ENCODE measurements at regions not wholly inside any gene's neighbourhood (a gene's known extent, or its start where the extent isn't known, plus 50 kb on each side); places are given as distances from the start of the nearest gene placed in this dataset.

DNA sequence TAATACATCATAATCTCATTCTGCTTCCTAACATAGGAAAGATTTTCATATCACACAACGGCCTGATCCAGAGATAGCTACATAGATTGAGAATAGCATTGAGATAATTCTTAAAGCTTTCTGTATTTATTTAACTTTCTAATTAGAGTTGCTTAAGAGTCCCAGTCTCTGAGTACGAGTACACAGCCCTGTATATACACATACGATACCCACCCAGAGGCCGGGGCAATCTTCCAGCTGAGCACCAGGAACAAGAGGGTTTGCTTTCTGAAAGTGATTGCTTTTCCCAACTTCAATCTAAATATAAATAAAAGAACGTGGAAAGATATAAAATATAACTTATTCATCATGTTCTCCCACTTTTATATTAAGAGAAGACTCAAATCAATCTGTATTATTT is 313.8 kb downstream of the COL12A1 start:
- Histone ChIP-seq H4K20me1 (ENCODE audit: insufficient read depth, low read length) (no peaks in the 10 kb centered on the region), H3K9ac (ENCODE audit: insufficient read depth, low read depth, low read length) (no peak overlapping the region), H3K27ac (ENCODE audit: extremely low read length, insufficient read depth, low read length) (no peak overlapping the region), H3K4me2 (ENCODE audit: low read depth, low read length) (no peak overlapping the region), H3K4me1 (ENCODE audit: insufficient read depth, low read length) (no peaks in the 10 kb centered on the region), H3K79me2 (ENCODE audit: insufficient read depth, low read length) (no peaks in the 10 kb centered on the region), H3K4me3 (replicated peaks in 1 of 3; ENCODE audit: insufficient read depth in 1 of 3, low read depth in 2 of 3, low read length in 3 of 3) (no peak overlapping the region), H3K36me3 (replicated peaks in 1 of 2; ENCODE audit: control insufficient read depth in 1 of 2, insufficient read depth in 2 of 2, low read length in 2 of 2) (no peaks in the 10 kb centered on the region), H3K9me3 (ENCODE audit: low read length) (no peaks in the 10 kb centered on the region), H3K27me3 (ENCODE audit: control insufficient read depth in 1 of 2, insufficient read depth in 2 of 2, low read length in 2 of 2) (no peaks in the 10 kb centered on the region), H2AFZ (ENCODE audit: low read length) (no peak overlapping the region)
- in situ Hi-C loops (cut with HindIII; ENCODE audit: extremely low pct_ligation_motif_present, low pct_unique_long_range_greater_than_20kb) (no loop called here), intact Hi-C loops (cut with micrococcal nuclease; ENCODE audit: unreplicated experiment) (no loop called here)
- DNase-seq (ENCODE audit: low spot score) (no peak), ATAC-seq (no peak), FAIRE-seq (no peak)
- no TSS peak for BruUV-seq (replicated peaks)
- TF ChIP-seq, protein P1, sequence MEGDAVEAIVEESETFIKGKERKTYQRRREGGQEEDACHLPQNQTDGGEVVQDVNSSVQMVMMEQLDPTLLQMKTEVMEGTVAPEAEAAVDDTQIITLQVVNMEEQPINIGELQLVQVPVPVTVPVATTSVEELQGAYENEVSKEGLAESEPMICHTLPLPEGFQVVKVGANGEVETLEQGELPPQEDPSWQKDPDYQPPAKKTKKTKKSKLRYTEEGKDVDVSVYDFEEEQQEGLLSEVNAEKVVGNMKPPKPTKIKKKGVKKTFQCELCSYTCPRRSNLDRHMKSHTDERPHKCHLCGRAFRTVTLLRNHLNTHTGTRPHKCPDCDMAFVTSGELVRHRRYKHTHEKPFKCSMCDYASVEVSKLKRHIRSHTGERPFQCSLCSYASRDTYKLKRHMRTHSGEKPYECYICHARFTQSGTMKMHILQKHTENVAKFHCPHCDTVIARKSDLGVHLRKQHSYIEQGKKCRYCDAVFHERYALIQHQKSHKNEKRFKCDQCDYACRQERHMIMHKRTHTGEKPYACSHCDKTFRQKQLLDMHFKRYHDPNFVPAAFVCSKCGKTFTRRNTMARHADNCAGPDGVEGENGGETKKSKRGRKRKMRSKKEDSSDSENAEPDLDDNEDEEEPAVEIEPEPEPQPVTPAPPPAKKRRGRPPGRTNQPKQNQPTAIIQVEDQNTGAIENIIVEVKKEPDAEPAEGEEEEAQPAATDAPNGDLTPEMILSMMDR (CRISPR knock-in tag; IDR thresholded peaks at IDR 0.05): no peak
- TF ChIP-seq, protein P2, sequence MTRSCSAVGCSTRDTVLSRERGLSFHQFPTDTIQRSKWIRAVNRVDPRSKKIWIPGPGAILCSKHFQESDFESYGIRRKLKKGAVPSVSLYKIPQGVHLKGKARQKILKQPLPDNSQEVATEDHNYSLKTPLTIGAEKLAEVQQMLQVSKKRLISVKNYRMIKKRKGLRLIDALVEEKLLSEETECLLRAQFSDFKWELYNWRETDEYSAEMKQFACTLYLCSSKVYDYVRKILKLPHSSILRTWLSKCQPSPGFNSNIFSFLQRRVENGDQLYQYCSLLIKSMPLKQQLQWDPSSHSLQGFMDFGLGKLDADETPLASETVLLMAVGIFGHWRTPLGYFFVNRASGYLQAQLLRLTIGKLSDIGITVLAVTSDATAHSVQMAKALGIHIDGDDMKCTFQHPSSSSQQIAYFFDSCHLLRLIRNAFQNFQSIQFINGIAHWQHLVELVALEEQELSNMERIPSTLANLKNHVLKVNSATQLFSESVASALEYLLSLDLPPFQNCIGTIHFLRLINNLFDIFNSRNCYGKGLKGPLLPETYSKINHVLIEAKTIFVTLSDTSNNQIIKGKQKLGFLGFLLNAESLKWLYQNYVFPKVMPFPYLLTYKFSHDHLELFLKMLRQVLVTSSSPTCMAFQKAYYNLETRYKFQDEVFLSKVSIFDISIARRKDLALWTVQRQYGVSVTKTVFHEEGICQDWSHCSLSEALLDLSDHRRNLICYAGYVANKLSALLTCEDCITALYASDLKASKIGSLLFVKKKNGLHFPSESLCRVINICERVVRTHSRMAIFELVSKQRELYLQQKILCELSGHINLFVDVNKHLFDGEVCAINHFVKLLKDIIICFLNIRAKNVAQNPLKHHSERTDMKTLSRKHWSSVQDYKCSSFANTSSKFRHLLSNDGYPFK (CRISPR knock-in tag; IDR thresholded peaks at IDR 0.05; ENCODE audit: borderline replicate concordance): no peak
- TF ChIP-seq MAZ (IDR thresholded peaks at IDR 0.05; ENCODE audit: borderline replicate concordance, low read depth, low read length) (no peak), MAZ (CRISPR knock-in tag; IDR thresholded peaks at IDR 0.05; ENCODE audit: low read depth) (no peak), ZBTB42 (CRISPR knock-in tag; IDR thresholded peaks at IDR 0.05) (no peak), IKZF4 (CRISPR knock-in tag; IDR thresholded peaks at IDR 0.05; ENCODE audit: borderline replicate concordance, low read depth, not compliant biosample characterization) (no peak), CHD2 (IDR thresholded peaks at IDR 0.05; ENCODE audit: low read depth, low read length) (no peak), ZFP36L2 (CRISPR knock-in tag; IDR thresholded peaks at IDR 0.05) (no peak), ZNF24 (IDR thresholded peaks at IDR 0.05) (no peak), CREB1 (IDR thresholded peaks at IDR 0.05) (no peak), CREB1 (CRISPR knock-in tag; IDR thresholded peaks at IDR 0.05) (no peak), TBL1XR1 (IDR thresholded peaks at IDR 0.05; ENCODE audit: borderline replicate concordance, low read length, partially characterized antibody) (no peak), FOSL2 (CRISPR knock-in tag; IDR thresholded peaks at IDR 0.05) (no peak), SNAPC2 (CRISPR knock-in tag; IDR thresholded peaks at IDR 0.05) (no peak), ZNF530 (CRISPR knock-in tag; IDR thresholded peaks at IDR 0.05; ENCODE audit: low read depth) (no peak), TOPORS (CRISPR knock-in tag; IDR thresholded peaks at IDR 0.05) (no peak)
- TF ChIP-seq, protein P3, sequence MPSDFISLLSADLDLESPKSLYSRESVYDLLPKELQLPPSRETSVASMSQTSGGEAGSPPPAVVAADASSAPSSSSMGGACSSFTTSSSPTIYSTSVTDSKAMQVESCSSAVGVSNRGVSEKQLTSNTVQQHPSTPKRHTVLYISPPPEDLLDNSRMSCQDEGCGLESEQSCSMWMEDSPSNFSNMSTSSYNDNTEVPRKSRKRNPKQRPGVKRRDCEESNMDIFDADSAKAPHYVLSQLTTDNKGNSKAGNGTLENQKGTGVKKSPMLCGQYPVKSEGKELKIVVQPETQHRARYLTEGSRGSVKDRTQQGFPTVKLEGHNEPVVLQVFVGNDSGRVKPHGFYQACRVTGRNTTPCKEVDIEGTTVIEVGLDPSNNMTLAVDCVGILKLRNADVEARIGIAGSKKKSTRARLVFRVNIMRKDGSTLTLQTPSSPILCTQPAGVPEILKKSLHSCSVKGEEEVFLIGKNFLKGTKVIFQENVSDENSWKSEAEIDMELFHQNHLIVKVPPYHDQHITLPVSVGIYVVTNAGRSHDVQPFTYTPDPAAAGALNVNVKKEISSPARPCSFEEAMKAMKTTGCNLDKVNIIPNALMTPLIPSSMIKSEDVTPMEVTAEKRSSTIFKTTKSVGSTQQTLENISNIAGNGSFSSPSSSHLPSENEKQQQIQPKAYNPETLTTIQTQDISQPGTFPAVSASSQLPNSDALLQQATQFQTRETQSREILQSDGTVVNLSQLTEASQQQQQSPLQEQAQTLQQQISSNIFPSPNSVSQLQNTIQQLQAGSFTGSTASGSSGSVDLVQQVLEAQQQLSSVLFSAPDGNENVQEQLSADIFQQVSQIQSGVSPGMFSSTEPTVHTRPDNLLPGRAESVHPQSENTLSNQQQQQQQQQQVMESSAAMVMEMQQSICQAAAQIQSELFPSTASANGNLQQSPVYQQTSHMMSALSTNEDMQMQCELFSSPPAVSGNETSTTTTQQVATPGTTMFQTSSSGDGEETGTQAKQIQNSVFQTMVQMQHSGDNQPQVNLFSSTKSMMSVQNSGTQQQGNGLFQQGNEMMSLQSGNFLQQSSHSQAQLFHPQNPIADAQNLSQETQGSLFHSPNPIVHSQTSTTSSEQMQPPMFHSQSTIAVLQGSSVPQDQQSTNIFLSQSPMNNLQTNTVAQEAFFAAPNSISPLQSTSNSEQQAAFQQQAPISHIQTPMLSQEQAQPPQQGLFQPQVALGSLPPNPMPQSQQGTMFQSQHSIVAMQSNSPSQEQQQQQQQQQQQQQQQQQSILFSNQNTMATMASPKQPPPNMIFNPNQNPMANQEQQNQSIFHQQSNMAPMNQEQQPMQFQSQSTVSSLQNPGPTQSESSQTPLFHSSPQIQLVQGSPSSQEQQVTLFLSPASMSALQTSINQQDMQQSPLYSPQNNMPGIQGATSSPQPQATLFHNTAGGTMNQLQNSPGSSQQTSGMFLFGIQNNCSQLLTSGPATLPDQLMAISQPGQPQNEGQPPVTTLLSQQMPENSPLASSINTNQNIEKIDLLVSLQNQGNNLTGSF (CRISPR knock-in tag; IDR thresholded peaks at IDR 0.05): no peak
- ChIA-PET CTCF (ENCODE audit: low intra/inter-chr PET ratio, low total read pairs) (no interaction called here), POLR2A (no interaction called here)
- 2% methylated on average over 5 of the region's 5 CpGs for WGBS (ENCODE audit: low lambda C conversion rate)

All from HepG2 (cell line).